ELF-1 (cell line): ENCODE measurements at regions not wholly inside any gene's neighbourhood (a gene's known extent, or its start where the extent isn't known, plus 50 kb on each side); places are given as distances from the start of the nearest gene placed in this dataset.
A peak's percentile ranks its signal among the peaks of the same experiment; 100 is the strongest.

Experiments used
- DNase-seq: peaks from one replicate; pipeline ENCODE4 v3.0.0-alpha.2; 2016; ENCODE audit warnings: low read depth, low spot score

DNA sequence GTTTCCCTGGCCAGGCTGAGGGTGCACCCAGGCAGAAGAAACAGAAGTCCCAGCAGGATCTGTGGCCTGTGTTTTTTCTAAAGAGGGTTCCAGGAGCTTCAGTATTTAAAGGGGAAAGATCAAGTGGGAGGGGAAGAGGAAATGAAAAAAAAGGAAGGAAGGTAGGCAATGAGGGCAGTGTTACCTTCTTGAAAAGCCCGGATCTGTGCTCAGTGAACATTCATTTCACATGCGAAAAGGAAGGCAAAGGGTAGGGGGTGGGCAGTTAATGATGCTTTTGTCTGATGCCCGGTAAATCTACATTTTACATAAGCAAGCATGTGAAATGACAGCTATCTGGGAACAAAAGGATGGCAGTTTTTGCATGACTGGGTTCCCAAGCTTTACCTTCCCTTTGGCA is 326.2 kb downstream of the UQCRFS1 start:
- DNase-seq: no peak

DNA sequence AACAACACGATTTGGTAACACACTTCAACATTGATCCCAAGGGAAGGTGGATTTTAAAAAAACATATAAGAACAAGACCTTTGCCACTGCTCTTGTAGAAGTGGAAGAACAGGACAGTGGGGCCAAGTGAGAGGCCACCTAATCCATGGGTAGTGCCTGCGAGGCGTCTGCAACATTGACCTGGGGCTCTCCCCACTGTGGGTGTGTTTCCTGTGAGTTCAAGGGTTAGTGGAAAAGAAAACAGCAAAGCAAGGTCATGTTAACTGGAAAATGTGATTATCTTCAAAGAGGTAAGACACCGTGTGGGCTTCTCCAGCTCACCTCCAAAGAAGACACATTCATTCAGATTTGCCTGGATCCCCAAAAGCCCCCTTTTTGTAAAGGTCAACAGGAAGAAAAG is 327.0 kb downstream of the UQCRFS1 start:
- DNase-seq: no peak

DNA sequence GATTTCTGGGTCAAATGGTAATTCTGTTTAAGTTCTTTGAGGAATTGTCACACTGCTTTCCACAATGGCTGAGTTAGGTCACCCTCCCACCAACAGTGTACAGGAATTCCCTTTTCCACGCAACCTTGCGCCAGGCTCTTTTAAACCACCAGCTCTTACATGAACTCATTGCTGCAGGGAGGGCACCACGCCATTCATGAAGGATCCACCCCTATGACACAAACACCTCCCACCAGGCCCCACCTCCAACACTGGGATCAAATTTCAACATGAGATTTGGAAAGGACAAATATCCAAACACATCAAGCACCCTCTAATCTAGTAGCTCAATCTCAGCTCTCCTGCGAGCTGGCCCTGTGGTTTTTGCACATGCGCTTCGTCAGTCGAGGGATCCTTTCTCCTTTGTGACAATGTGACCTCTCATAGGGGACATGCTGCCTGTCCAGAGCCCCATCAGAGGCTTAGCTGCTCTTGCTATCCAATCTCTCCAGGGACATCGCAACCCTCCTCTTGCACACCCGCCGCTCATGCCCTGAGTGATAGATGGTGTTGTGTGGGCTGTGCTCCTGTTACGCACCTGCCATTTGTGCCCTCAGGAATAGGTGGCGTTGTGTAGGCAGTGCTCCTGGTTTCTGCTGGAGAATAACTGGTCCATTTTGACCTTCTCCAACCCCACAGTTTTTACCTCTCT is 328.0 kb downstream of the UQCRFS1 start:
- peak; percentile 32 for DNase-seq

DNA sequence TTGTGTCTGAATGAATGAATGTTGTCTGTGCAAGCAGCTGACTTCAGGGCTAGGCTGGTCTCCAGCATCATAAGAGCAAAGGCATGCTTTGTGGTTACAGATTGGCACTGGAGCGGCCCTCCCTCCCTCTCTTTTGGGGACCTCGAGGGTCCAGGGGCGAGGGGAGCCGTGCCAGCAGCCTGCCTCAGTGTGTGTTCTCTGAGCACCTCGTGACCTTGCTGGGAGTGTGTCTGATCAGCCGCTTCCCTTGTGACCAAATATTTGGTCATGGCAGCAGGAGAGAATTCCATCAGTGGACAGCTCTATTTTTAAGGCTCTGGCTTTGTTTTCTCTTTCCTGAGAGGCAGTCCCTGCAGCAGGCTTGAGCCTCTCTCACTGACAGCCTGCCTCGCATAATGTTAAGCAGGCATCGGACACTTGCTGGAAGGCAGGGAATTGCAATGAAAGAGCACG is 329.7 kb downstream of the UQCRFS1 start:
- peak; percentile 63 for DNase-seq

DNA sequence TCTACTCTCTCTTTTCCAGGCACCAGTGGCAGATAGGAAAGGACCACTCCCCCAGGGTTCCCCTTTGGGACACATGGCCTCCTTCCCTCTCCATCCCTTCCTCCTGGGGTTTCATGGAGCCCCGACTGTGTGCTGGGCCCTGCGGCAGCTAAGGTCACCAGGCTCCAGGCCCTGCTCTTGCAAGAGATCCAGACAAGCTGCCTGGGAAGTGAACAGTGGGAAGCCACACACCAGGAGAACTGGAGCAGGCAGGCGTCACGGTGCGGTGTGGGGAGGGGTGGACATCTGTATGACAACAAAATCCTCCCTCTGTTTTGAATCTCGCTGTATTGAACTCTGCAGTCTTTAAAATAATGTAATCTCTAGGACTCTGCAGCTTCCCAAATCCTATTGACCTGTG is 330.1 kb downstream of the UQCRFS1 start:
- DNase-seq: peak; percentile 36

DNA sequence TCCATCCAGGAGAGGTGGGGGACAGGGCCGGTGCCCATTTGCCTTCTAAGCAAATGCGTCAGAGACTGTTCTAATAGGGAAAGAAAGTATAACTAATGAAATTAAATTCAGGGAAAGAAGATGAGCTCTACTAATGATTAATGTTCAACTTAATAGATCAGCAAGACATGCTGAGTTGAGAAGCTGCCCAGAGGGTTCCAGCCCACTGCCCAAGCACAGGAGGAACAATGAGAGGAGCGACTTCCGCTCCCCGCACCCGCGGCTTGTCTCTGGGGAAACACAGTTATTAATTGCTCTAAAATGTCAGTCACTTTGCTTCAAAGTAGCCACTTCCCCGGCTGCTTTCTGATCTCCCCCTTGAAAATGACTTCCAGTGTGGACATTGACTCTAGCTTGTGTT is 331.3 kb downstream of the UQCRFS1 start:
- peak; percentile 28 for DNase-seq

DNA sequence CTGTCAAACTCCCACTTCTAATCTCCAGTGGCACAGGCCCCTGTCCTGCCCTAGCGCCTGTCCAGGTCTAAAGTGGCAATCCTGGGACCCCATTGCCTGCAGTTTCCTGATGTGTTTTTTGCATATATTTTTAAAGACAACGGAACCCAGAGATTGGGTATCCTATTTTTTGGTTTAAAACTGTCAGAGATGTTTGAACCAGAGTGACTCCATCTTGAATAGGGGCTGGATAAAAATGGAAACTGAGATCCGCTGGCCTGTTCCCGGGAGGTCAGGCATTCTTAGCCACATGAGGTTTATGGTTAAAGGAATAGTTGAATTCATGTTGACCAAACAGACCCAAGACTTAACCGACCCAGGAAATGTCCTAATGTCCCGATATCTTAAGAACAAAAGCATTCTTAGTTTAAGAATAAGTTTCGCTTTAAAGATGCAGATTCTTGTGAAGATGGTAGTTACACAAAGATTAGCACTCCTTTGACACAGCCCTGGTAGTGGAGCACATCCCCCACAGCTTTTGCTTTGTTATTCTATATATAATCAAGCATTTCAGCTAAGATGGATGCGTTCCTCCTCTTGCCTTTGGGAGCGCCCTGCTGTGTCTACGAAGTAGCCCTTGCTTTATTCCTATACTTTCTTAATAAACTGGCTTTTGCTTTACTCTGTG is 332.1 kb downstream of the UQCRFS1 start:
- peak; percentile 37 for DNase-seq

DNA sequence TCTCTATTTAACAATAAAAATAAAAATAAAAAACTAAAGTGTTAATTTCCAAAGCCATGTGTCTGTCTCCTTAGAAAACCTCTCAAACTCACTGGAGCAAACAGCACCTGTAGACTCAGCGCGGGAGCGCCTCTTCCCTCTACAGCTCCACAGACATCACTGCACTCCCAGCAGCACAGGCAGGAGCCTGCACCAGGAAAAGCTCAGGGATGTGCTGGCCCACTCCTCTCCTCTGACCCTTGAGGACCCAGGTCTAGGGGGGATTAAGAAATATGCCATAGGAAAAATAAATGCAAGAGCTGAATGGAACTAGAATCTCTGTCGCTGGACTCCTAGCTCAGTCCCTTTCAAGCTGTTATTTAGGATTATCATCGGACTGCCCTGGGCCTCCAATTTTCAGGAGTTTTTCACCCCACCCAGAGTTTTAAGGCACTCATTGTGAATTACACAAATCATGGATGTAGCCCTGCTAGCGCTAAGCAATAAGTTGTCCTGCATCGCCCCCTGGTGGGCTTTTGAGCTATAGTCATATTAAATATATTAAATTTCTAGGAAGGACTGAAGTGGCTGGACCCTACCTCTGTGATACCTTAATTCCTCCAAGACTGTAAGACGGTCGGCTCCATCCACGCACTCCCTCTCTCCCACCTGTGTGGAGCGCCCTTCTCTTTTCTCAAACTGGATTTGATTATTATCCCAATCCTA is 333.9 kb downstream of the UQCRFS1 start:
- DNase-seq: peak; percentile 58

DNA sequence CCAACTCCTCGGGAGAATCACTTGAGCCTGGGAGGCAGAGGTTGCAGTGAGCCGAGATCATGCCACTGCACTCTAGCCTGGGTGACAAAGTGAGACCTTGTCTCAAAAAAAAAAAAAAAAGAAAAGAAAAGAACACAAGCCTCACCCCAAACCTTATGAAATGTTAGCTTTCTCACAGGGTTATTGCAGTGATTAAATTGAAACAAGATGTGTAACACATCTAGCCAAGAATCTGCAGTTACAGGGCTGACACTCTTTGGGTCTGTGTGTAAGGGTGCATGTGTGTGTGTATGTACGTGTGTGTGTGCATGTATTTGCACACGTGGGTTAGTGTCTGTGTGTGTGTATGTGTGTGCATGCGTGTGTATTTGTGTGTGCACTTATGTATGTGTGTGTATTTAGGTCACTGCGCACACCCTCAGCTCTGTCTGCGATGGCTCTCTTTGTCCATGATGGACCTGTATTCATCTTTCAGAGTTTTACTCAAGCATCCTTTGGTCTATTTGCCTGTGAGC is 336.3 kb downstream of the UQCRFS1 start:
- no peak for DNase-seq

DNA sequence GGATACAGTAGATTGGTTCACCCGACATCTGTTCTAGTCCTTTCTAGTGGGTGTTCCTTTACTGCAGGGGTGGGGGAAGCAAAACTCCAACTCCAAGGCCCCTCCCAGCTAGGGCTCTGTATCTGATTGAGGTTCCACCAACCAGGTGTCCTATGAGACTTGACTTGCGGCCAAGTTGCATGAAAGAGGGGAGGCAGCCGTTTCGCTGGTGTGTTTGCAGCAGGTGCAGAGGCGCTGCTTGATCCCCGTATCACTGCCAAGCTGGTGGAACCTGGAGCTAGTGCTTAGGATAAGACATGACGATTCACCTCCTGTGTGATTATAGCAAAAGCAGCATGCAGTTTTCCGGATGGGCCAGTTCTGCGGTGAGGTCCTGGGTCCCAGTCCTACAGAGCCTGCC is 338.2 kb downstream of the UQCRFS1 start:
- DNase-seq: no peak

DNA sequence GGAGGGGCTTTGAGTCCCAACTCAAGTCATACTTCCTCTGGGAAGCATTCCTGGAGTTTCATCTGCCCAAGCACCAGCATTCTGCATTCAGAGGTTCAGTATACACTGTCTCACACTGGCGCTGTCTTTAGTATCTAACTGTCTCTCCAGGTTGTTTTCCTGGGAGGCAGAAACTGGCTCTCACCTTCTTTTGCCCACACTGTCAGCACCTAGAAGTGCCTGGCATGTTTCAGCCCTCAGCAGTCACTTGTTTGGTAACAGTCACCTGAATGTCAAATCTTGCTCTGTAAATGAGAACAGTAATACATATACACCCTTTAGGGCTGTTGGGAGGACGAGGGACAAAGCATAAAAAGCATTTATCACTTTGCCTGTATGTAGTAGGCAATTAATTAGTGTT is 339.6 kb downstream of the UQCRFS1 start:
- no peak for DNase-seq

DNA sequence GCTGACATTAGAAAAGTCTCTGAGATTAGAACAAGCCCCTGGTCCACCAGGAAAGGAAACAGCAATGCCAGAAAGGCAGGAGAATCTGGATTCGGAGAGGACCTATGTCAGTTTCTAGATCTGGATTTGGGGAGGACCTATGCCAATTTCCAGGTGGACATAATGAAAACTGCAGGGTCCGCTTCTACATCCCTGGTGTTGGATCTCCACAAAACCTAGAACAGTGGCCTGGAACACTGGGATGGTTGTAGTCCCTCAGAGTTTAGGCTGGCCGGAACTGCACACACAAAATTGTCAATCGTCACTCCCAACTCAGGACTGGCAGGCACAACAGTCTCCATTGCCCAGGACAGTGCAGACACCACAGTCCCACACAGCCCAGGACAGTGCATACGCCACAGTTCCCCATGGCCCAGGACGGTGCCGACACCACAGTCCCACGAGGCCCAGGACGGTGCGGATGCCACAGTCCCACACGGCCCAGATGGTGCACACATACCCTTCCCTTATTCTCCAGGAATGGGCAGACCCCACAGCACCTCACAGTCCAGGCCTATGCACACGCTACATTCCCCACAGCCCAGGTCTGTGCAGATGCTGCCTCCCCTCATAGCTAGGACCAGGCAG is 341.7 kb downstream of the UQCRFS1 start:
- no peak for DNase-seq

DNA sequence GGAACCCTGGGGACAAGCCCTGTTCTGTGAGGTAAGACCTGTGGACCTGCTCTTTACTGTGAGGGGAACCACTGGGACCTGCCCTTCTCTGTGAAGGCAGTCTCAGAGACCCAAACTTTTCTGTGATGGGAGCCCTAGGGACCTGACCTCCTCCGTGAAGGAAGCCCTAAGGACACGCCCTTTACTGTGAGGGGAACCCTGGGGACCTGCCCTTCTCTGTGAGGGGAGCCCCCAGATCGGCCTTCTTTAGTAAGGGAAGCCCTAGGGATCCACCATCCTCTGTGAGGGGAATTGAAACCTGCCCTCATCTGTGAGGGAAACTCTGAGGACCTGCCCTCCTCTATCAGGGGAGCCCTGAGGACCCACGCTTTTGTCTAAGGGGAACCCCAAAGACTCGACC is 343.5 kb downstream of the UQCRFS1 start:
- no peak for DNase-seq

DNA sequence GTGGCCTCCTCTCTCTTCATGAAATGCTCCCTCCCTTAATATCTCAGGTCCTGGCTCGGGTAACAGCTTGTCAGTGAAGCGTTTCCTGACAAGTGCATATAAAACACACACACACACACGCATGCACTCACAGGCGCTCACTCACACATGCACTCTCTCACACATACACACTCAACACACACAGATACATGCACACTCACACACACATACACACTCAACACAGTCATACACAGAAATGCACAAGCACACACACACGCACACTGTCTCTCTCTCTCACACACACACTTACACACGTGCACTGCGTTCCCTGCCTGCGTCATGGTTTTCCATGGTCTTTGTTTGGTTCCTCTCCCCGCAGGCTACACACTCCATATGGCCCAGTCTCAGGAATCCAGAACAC is 344.1 kb downstream of the UQCRFS1 start:
- DNase-seq: no peak

DNA sequence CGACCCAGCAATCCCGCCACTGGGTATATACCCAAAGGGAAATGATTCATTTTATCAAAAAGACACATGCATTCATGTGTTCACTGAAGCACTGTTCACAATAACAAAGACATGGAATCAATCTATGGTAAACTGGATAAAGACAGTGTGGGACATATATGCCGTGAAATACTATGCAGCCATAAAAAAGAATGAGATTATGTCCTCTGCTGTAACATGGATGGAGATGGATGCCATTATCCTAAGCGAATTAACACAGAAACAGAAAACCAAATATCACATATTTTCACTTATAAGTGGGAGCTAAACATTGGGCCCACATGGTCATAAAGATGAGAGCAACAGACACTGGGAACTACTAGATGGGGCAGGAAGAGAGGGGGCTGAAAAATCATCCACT is 345.0 kb downstream of the UQCRFS1 start:
- DNase-seq: no peak

DNA sequence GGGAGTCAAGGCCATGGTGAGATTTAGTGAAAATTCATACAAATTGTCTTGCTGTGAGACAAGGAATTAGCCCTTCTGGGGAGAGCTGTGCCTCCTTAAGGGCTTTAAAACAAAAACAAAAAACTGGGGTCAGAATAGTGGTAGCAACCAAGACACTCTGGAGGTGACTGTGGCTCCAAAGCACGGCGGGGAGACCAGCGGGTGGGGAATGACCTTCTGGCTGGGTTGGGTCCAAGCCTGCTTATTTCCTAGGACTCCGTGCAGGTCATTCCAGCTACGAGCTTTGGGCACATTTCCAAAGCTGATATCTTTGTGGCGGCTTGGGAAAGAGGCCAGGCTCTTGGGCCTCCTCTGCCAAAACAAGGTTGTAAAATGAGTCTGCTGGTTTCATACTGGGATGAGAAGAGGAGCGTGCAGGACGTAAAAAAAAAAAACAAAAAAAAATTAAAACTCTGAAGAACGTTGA is 348.3 kb downstream of the UQCRFS1 start:
- DNase-seq: no peak

DNA sequence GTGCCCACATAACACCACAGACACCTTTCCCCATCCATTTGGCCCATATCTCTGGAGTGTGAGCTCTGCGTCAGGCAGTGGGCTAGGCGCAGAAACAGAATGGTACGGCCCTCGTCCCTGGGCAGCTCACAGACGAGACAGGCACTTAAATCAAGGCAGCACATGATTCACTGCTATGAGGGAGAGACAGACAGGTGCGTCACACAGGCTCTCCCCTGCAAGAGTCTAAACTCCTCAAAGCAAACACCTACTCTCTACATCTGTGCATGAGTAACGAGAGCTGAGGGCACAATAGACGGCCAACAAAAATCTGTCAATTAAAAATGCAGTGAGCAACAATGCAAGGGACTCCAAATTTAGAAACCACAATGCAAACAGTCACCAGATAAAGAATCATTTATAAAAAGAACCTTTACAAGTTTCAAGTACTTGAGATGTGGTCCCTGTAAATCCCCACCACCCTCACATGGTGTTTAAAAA is 348.9 kb downstream of the UQCRFS1 start:
- DNase-seq: no peak

DNA sequence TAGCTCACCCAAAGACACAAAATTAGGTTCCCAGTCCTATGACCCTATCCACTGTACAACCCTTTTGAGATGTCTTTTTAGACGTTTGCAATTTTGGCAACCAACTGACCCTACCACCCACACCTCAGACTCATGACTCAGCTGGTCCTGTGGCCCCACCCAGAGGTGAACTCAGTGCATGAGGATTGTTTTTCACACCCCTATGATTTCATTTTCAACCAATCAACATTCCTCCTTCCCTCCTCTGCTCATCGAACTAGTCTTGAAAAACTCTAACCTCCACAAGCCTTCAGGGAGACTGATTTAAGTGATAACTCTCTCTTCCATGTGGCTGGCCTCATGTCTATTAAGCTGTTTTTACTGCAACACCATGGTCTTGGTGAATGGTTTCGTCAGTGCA is 350.7 kb downstream of the UQCRFS1 start:
- DNase-seq: no peak

DNA sequence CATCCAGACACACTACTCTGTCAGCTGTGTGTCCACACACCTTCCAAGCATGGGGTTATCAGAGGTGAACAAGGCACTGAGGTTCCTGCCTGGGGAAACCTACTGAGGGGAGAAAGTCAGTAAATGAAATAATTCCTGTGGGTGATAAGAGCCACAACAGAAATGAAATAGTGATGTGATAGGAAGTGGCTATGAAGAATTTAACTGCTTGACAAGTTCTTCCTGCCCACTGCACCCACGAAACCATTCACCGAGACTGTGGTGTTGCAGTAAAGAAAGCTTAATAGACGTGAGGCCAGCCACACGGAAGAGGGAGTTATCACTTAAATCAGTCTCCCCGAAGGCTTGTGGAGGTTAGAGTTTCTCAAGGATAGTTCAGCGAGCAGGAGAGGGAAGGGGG is 353.1 kb downstream of the UQCRFS1 start:
- DNase-seq: no peak

DNA sequence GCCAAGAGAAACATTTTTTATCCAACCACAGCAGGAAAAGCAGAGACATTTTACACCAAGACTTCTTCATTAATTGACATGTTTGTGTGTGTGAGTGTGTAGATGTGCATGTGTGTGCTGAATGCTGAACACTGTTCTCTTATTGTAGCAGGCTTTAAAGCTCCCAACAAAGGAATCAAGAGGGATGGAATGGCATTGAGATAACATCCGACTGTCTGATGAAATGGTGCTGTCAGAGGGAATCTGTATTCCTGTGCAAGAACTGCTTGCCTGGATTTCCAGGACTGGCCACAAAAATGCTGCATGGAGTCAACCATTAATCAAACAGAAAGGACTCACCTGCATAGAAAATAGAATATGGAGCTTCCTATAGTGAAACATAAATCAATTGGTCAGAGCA is 354.0 kb downstream of the UQCRFS1 start:
- DNase-seq: no peak

DNA sequence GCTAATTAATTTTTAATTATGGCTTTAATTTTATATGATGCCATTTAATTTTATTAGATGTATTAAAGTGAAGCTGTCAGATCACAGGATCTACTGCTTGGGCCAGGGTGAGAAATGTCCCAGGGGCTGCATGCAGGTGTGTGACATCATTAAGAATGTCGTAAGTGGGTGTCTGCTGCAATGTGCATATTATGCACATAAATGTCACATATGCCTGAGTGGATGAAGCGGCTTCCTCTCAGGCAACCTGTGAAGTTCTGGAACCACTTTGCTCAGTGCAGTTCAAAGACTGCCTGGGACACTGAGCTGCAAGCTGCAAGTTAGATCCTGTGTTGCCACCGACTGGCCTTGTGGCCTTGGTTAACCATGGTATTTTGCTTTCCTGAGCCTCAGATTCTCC is 355.0 kb downstream of the UQCRFS1 start:
- no peak for DNase-seq

DNA sequence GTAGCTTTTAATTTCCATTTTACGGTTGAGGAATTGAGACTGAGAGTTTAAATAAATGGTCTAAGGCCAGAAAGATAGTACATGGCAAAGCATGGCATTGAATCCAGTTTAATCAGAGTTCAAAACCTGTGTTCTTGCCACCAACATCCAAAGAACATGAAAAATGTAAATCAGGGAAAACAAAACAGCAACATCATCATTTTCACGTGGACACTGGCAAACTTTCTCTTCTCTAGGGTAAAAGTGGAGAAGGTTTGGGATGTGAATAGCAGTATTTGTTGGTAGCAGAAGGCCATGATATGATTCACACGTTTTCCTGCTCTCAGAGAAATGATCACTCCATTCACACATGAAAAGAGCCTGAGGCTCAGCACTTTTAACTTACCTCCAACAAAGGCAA is 357.7 kb downstream of the UQCRFS1 start:
- no peak for DNase-seq
